ENCODE measurements at regions not wholly inside any gene's neighbourhood (a gene's known extent, or its start where the extent isn't known, plus 50 kb on each side); places are given as distances from the start of the nearest gene placed in this dataset.

DNA sequence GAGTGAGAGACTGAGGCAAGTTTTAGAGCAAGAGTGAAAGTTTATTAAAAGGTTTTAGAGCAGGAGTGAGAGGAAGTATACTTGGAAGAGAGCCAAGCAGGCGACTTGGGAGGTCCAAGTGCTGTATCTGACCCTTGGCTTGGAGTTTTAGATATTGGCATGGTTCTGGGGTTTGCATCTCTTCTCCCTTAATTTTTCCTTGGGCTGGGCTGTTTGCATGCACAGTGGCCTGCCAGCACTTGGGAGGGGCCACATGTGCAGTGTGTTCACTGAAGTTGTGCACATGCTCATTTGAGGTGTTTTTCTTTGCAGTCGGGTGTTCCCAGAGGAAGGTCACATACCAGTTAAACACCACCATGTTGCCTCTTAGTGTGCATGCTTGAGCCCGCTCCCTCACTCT lies 464.1 kb downstream of the DMRT2 start:
- TF ChIP-seq, protein P1, sequence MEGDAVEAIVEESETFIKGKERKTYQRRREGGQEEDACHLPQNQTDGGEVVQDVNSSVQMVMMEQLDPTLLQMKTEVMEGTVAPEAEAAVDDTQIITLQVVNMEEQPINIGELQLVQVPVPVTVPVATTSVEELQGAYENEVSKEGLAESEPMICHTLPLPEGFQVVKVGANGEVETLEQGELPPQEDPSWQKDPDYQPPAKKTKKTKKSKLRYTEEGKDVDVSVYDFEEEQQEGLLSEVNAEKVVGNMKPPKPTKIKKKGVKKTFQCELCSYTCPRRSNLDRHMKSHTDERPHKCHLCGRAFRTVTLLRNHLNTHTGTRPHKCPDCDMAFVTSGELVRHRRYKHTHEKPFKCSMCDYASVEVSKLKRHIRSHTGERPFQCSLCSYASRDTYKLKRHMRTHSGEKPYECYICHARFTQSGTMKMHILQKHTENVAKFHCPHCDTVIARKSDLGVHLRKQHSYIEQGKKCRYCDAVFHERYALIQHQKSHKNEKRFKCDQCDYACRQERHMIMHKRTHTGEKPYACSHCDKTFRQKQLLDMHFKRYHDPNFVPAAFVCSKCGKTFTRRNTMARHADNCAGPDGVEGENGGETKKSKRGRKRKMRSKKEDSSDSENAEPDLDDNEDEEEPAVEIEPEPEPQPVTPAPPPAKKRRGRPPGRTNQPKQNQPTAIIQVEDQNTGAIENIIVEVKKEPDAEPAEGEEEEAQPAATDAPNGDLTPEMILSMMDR (optimal IDR thresholded peaks at IDR 0.05 in 1 of 3, IDR thresholded peaks at IDR 0.05 in 1 of 3, conservative IDR thresholded peaks at IDR 0.05 in 1 of 3; ENCODE audit: extremely low read depth in 1 of 3, insufficient read depth in 2 of 3, low read length in 3 of 3) = no peak
- TF ChIP-seq EZH2 (IDR thresholded peaks at IDR 0.05; ENCODE audit: low read length) = no peak
- H3K9ac ChIP-seq (ENCODE audit: control insufficient read depth, extremely low read depth, insufficient read depth, low read length) = no peak overlapping the region
- no peaks in the 10 kb centered on the region for H3K27me3 ChIP-seq (ENCODE audit: control insufficient read depth, extremely low read depth, insufficient read depth, low read length)
- no peaks in the 10 kb centered on the region for H3K9me3 ChIP-seq (ENCODE audit: control insufficient read depth, low read depth, low read length)
- no peaks in the 10 kb centered on the region for H3K36me3 ChIP-seq (ENCODE audit: control insufficient read depth in 2 of 2, extremely low read depth in 1 of 2, insufficient read depth in 2 of 2, low read length in 2 of 2)
- no peak for DNase-seq (ENCODE audit: low read depth, low spot score)
- peaks cover 15% of the 10 kb centered on the region for H3K4me1 ChIP-seq (ENCODE audit: control insufficient read depth, extremely low read depth, insufficient read depth, low read length)
- no peak overlapping the region for H2AFZ ChIP-seq (ENCODE audit: control insufficient read depth, low read length)
- no peak overlapping the region for H3K27ac ChIP-seq (ENCODE audit: control insufficient read depth, insufficient read depth, low read length)
- no peaks in the 10 kb centered on the region for H4K20me1 ChIP-seq (ENCODE audit: control insufficient read depth, extremely low read depth, insufficient read depth, low read length)
- no peaks in the 10 kb centered on the region for H3K9me1 ChIP-seq (ENCODE audit: control insufficient read depth, extremely low read depth, insufficient read depth, low read length)
- H3K4me2 ChIP-seq (ENCODE audit: control insufficient read depth, extremely low read depth, insufficient read depth, low read depth, low read length) = no peak overlapping the region
- dilution Hi-C loops (cut with MboI; ENCODE audit: extremely low pct_ligation_motif_present, low sequenced_read_pairs) = no loop called here
- no peak overlapping the region for H3K4me3 ChIP-seq (ENCODE audit: control insufficient read depth in 2 of 3, extremely low read depth in 1 of 3, insufficient read depth in 2 of 3, low read depth in 1 of 3, low read length in 3 of 3)
- no peak for FAIRE-seq
- H3K79me2 ChIP-seq (ENCODE audit: control insufficient read depth, insufficient read depth, low read length) = no peaks in the 10 kb centered on the region

DNA sequence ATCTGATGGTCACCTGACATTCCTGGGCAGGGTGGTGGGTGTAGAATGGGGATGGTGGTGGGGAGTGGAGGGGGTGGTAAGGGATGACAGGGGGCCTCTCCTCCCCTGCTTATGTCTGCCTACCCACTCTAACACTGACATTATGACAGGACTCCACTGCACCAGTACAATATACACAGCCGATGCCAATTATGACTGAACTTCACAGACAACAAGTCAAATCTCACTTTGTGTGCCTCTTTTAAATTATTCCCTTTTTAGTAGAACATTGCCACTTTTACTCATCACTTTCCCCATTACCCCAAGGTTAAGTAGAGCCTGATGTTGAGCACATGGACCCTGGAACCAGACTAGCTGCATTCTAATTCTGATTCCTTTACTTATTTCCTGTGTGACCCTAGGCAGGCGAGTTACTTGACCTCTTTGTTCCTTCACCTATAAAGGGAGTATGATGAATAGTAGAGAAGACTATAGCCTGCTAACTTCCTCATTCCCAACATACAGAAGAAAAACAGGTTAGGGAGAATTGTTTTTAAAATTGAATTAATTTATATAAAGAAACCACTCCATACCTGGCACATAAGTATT lies 464.7 kb downstream of the DMRT2 start:
- Histone ChIP-seq H3K79me2 (ENCODE audit: control insufficient read depth, insufficient read depth, low read length) (no peaks in the 10 kb centered on the region), H3K27ac (ENCODE audit: control insufficient read depth, insufficient read depth, low read length) (no peak overlapping the region), H2AFZ (ENCODE audit: control insufficient read depth, low read length) (no peak overlapping the region), H3K4me1 (ENCODE audit: control insufficient read depth, extremely low read depth, insufficient read depth, low read length) (peaks cover 15% of the 10 kb centered on the region), H3K9ac (ENCODE audit: control insufficient read depth, extremely low read depth, insufficient read depth, low read length) (no peak overlapping the region), H3K9me3 (ENCODE audit: control insufficient read depth, low read depth, low read length) (no peaks in the 10 kb centered on the region), H3K36me3 (ENCODE audit: control insufficient read depth in 2 of 2, extremely low read depth in 1 of 2, insufficient read depth in 2 of 2, low read length in 2 of 2) (no peaks in the 10 kb centered on the region), H3K4me3 (ENCODE audit: control insufficient read depth in 2 of 3, extremely low read depth in 1 of 3, insufficient read depth in 2 of 3, low read depth in 1 of 3, low read length in 3 of 3) (no peak overlapping the region), H3K27me3 (ENCODE audit: control insufficient read depth, extremely low read depth, insufficient read depth, low read length) (no peaks in the 10 kb centered on the region), H3K4me2 (ENCODE audit: control insufficient read depth, extremely low read depth, insufficient read depth, low read depth, low read length) (no peak overlapping the region), H4K20me1 (ENCODE audit: control insufficient read depth, extremely low read depth, insufficient read depth, low read length) (no peaks in the 10 kb centered on the region), H3K9me1 (ENCODE audit: control insufficient read depth, extremely low read depth, insufficient read depth, low read length) (no peaks in the 10 kb centered on the region)
- FAIRE-seq (no peak), DNase-seq (ENCODE audit: low read depth, low spot score) (no peak)
- TF ChIP-seq, protein P1 (optimal IDR thresholded peaks at IDR 0.05 in 1 of 3, IDR thresholded peaks at IDR 0.05 in 1 of 3, conservative IDR thresholded peaks at IDR 0.05 in 1 of 3; ENCODE audit: extremely low read depth in 1 of 3, insufficient read depth in 2 of 3, low read length in 3 of 3) = no peak
- TF ChIP-seq EZH2 (IDR thresholded peaks at IDR 0.05; ENCODE audit: low read length) = no peak
- dilution Hi-C loops (cut with MboI; ENCODE audit: extremely low pct_ligation_motif_present, low sequenced_read_pairs) = no loop called here
